C4-2B (cell line): ENCODE measurements at regions not wholly inside any gene's neighbourhood (a gene's known extent, or its start where the extent isn't known, plus 50 kb on each side); places are given as distances from the start of the nearest gene placed in this dataset.

ENCODE experiments used
- ZFX ChIP-seq: fragments of 450-650 bp; IDR thresholded peaks from 2 replicates; pipeline ENCODE4 v1.6.1; 2017
- TF ChIP-seq, protein P1 (sequence below): fragments of 450-650 bp; conservative IDR thresholded peaks from 2 replicates; pipeline ENCODE4 v1.5.1; 2017; ENCODE audit warnings: mild to moderate bottlenecking

DNA sequence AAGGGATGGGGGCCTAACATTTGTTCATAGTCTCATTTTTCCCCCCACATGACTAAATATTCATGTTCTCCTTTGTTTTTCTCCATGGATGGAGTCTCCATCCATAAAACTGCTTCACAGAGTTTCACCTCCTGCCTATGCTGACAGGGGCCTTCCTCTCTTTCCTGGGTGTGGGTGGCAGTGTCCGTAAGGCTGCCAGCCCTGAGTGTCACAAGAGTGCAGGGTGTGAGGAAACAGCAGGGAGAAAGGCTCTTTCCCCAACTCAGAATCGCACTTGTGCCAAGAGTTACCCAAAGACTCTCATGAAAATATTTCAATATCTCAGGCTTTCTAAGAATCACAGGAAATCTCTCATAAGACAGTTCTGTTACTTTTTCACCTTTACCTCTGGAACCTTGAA, 346.2 kb upstream of the MMS22L start:
- TF ChIP-seq, protein P1, sequence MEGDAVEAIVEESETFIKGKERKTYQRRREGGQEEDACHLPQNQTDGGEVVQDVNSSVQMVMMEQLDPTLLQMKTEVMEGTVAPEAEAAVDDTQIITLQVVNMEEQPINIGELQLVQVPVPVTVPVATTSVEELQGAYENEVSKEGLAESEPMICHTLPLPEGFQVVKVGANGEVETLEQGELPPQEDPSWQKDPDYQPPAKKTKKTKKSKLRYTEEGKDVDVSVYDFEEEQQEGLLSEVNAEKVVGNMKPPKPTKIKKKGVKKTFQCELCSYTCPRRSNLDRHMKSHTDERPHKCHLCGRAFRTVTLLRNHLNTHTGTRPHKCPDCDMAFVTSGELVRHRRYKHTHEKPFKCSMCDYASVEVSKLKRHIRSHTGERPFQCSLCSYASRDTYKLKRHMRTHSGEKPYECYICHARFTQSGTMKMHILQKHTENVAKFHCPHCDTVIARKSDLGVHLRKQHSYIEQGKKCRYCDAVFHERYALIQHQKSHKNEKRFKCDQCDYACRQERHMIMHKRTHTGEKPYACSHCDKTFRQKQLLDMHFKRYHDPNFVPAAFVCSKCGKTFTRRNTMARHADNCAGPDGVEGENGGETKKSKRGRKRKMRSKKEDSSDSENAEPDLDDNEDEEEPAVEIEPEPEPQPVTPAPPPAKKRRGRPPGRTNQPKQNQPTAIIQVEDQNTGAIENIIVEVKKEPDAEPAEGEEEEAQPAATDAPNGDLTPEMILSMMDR: no peak
- TF ChIP-seq ZFX: no peak
